Kidney epithelial cell (primary cell): ENCODE measurements at regions not wholly inside any gene's neighbourhood (a gene's known extent, or its start where the extent isn't known, plus 50 kb on each side); places are given as distances from the start of the nearest gene placed in this dataset.

Experiments used
- DNase-seq: peaks from one replicate; pipeline ENCODE4 v3.0.0-alpha.2; 2010; ENCODE audit warnings: low read depth
- H3K27me3 ChIP-seq: 2 replicates; pipeline ENCODE4 v1.6.0; 2011; ENCODE audit warnings: low read length; ENCODE audit not compliant: control insufficient read depth, insufficient read depth
- H3K36me3 ChIP-seq: 2 replicates; pipeline ENCODE4 v1.5.1; 2011; ENCODE audit warnings: low read length; ENCODE audit not compliant: control insufficient read depth, insufficient read depth
- H3K4me3 ChIP-seq: 2 replicates; pipeline ENCODE4 v1.5.1; 2011; ENCODE audit warnings: low read depth, mild to moderate bottlenecking, control low read depth, low read length
- CTCF ChIP-seq: IDR thresholded peaks from 2 replicates; pipeline ENCODE4 v1.5.1; 2011; ENCODE audit warnings: mild to moderate bottlenecking, moderate library complexity, low read length, control low read depth, inconsistent platforms; ENCODE audit not compliant: insufficient read depth, poor library complexity, severe bottlenecking

DNA sequence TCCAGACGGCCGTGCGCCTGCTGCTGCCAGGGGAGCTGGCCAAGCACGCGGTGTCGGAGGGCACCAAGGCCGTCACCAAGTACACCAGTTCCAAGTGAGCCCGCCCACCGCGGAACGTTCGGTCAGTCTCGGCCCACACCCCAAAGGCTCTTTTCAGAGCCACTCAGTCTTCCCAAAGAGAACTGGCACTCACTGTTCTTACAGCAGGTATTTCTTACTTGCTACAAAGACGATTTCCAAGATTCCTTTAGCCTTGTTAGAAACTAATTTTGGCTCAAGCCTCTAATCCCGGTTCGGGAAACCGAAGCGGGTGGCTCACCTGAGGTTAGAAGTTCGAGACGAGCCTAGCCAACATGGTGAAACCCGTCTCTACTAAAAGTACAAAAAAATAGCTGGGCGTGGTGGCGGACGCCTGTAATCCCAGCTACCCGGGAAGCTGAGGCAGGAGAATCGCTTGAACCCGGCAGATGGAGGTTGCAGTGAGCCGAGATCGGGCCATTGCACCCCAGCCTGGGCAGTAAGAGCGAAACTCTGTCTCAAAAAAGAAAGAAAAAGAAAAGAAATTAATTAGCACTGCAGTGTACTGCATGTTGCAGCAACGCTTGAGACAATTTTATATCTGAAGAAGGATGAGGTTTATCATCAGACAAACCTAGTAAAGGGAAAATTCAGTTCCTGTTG lies 73.1 kb downstream of the OR2B2 start:
- no peaks in the 10 kb centered on the region for H3K36me3 ChIP-seq
- DNase-seq = no peak
- H3K27me3 ChIP-seq = no peaks in the 10 kb centered on the region
- H3K4me3 ChIP-seq = peak overlapping the region; percentile 56
- TF ChIP-seq CTCF = no peak

- TF ChIP-seq CTCF = no peak
- no peaks in the 10 kb centered on the region for H3K27me3 ChIP-seq
- no peaks in the 10 kb centered on the region for H3K36me3 ChIP-seq
- DNase-seq = peak; percentile 96
- peak overlapping the region; percentile 83 for H3K4me3 ChIP-seq
Observed at GRCh38 chr6:27838058-27838944, 73.9 kb downstream of the OR2B2 start.

- no peak for DNase-seq
- Histone ChIP-seq H3K27me3 (no peaks in the 10 kb centered on the region), H3K36me3 (no peaks in the 10 kb centered on the region), H3K4me3 (peak overlapping the region; percentile 83)
- no peak for TF ChIP-seq CTCF
Observed at GRCh38 chr6:27837625-27838057, 74.6 kb downstream of the OR2B2 start.

- DNase-seq = no peak
- Histone ChIP-seq H3K27me3 (no peaks in the 10 kb centered on the region), H3K4me3 (peak overlapping the region; percentile 83), H3K36me3 (no peaks in the 10 kb centered on the region)
- no peak for TF ChIP-seq CTCF
Observed at GRCh38 chr6:27836783-27837624, 75.2 kb downstream of the OR2B2 start.

GRCh38 chr6:27836141-27836782 lies 75.9 kb downstream of the OR2B2 start:
- Histone ChIP-seq H3K4me3 (peak overlapping the region; percentile 83), H3K27me3 (no peaks in the 10 kb centered on the region), H3K36me3 (no peaks in the 10 kb centered on the region)
- no peak for DNase-seq
- TF ChIP-seq CTCF = no peak
